ENCODE measurements at regions not wholly inside any gene's neighbourhood (a gene's known extent, or its start where the extent isn't known, plus 50 kb on each side); places are given as distances from the start of the nearest gene placed in this dataset.

DNA sequence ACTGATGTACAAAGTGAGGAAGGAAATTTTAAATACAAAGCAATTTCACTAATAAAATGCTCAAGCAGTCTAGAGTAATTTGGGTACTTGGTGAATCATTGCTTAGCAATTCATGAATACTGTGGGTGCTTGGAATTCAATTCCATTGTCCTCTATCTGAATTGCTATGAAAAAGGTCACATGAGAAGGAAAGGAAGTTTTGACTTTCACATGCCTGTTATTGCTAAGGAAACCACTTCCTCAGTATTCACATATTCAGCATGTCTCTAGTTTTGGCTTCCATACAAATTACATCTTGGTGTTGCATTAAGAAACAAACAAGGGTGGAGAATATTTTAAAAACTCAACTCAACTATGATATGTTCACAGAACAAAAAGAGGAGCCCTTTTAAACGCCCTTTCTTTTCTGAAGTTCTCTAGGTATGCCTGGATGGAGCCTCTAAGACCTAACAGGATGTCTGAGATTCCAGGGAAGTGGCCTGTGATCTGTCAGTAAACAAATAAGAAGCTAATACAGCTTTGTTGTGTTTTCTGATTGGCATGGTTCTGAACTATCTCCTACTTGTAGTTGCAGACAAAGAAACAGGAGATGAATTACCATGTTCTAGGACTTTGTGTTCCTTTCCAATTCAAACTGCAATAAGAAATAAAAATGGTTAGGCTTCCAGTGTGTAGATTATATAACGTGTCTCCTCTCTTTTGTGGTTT lies 190.4 kb downstream of the OGFRL1 start:
- no peak for DNase-seq

DNA sequence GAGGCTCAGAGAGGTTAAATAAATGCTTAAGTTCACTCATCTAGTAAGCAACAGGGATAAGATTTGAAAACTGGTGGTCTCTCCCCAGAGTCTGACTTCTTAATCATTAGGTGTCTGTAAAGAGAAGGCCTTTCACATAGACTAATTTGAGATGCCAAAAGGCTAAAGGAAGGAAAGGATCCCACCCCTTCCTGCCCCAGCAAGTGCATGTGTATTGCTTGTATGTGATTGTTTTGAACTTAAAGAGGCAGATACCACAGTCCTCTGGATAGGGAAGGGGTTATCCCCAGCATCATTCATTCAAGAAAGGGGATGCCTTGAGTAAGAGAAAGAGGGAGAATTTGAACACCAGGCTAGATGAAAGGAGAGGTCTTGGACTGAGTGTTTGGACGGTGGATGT lies 192.0 kb downstream of the OGFRL1 start:
- no peak for DNase-seq

DNA sequence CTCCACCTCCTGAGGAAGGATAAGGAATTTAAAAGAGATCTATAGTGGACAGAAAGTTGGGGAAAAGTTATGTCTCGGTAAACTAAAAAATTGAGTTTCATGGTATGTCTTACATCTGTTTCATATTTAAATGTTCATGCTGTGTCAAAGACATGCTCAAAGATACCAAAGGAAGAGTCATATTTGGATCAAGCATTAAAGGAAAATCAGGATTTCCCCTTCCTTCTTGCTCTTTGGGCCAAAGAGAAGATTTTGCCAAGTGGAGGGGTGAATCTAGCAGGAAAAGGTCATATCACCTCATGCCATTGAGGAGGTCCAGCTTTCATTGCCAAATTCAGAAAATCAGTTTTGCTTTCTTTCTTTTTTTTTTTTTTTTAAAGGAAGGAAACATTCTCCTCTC lies 192.4 kb downstream of the OGFRL1 start:
- no peak for DNase-seq

DNA sequence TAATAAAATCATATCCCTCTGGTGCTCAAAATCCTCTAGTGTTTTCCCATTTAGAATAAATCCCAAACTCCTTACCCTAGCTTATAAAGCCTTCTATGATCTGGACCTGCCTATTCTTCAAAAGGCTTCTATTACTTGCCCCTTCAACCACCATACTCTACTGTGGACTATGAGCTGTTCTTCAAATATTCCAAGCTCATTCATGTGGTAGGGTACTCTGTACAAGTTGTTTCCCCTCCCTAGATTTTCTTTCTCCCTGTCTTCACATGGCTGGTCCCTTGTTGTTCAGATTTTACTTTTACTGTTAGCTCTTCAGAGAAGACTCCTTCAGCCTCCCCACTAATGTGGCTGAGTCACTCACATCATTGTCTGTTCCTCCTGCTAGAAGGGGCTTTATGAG lies 193.2 kb downstream of the OGFRL1 start:
- DNase-seq, result no peak

DNA sequence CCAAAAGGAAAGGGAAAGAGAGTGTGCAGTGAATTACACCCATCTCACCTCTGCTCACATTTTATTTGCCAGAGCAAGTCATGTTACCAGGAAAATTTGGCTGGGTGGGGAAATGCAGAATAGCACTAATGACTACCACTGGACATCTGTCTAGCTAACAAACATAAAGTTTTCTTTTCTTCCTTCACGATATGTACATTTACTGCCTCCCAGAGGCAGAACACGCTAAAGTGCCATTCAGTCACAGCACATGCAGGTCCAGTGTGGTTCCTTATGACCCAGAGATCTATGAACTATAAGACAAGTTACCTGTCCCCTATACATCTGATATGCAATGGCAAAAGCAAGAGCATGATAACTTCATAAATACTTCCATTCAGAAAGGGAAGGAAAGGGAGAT lies 194.1 kb downstream of the OGFRL1 start:
- no peak for DNase-seq

DNA sequence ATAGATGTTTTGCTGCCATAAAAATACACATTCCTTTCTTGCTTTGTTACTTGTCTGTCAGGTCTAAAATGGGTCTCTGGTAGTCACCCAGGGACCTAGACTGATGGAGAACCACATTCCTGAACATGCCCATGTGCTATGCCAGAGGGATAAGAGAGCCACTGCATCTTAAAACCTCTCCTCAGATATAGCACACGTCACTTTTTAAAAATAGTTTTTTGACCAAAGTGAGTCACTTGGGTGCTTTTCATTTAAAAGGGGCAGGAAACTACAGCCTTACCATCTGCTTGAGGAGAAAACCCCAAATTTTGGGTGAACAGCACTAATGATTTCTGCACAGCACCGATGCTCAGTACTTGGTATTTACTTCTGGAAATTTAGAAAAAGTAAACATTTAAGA lies 197.8 kb downstream of the OGFRL1 start:
- DNase-seq, result no peak

DNA sequence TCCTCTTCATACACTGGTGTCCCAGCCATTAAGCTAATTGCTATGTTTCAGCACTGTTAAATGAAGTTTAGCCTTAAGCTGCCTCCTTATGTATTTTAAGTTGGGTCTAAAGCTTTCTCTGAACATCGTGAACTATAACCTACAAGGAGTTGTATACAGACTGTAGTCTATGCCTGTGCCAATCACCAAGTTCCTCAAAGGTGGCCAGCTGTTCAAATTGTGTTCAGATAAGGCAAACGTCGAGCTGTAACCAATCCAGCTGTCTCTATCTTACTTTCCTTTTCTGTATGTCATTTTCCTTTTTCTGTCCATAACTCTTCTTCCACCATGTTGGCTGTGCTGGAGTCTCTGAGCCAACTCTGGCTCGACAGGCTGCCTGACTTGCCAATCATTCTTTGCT lies 199.6 kb downstream of the OGFRL1 start:
- no peak for DNase-seq

DNA sequence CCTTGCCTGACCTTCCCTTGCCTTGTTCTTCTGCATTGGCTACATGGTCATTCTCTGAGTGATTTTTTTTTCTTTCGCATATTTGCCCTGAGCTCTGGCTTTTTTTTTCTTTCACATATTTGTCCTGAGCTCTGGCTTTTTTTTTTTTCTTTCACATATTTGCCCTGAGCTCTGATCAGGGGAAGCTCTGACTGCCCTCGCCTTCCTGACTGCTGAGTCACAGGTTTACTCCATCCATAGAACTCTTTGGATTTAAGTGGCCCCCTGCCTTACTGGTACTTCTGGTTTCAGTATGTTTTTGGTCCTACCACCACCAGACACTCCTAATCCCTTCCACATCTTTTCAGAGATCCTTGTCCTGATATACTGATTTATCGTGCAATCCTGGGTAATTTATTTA lies 201.1 kb downstream of the OGFRL1 start:
- no peak for DNase-seq

DNA sequence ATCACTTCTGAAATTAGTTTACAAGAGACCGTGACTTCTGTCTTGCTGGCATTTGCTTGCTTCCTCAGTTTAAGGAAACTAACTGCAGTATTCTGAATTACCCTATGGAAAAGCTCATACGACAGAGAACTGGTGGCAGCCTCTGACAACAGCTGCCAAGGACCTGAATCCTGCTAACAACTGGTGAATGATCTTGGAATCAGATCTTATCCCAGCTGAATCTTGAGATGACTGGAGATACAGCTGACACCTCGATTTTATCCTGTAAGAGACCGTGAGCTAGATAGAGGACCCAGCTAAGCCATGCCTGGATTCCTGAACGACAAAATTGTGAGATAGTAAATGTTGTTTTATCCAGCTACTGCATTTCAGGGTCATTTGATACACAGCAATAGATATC lies 202.3 kb downstream of the OGFRL1 start:
- no peak for DNase-seq

DNA sequence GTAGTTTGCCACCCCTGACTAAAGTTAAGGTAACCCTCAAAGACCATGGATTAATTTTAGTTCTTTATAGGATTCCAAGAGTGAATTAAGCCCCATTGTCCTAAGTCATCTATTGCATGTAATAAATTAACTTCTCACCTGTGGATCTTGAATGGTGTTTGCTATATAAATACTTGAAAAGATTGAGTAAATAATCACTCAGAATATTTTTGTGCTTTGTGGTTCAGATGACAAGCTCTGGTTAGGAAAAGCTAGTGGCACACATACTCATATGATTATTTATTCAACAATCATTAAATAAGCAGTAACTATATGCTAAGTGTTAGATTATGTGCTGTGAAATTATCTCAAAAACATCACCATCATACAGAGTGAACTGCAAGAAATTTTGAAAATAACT lies 203.2 kb downstream of the OGFRL1 start:
- DNase-seq, result no peak

DNA sequence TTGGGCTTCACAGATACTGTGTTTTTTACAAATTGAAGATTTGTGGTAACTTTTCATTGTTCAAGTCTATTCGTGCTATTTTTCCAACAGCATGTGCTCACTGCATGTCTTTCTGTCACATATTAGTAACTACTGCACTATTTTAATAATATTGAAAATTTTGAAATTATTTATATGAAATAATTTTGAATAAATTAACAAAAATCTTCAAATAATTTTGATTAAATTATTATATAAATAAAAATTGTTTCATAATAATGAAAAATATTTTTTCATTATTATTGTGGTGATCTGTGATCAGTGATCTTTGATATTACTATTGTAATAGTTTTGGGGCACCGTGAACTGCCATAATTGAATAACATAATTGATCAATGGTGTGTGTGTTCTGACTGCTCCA lies 204.1 kb downstream of the OGFRL1 start:
- no peak for DNase-seq

DNA sequence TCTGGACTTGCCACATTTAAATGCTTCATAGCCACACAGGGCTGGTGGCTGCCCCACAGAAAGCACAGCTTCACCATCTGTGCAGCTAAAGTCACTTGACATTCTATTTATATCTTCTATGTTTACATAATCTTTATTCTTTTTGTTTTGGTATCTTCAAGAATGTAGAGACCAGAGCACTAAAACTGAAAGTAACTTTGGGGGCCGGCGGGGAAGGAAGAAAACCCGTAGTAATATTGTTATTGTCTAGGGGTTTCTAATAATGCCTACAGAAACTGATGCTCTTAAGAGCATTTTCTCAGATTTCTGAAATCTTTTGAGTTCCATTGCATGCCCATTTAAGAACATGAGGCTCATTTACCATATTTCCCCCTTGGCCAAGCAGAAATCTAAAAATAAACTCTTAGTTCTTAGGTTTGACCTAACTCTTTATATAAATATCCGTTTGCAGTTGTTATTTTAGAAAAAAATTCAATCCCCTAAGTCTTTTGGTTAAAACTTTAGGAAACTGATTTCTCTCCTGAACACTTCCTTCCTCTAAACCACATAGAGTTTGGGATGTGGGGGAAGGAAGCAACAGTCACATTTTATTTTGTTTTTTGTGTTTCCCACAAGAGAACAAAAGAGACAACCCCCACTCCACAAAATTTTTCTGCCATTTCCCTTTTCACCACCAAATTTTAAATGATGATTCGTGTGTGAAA lies 207.6 kb downstream of the OGFRL1 start:
- DNase-seq, result no peak

DNA sequence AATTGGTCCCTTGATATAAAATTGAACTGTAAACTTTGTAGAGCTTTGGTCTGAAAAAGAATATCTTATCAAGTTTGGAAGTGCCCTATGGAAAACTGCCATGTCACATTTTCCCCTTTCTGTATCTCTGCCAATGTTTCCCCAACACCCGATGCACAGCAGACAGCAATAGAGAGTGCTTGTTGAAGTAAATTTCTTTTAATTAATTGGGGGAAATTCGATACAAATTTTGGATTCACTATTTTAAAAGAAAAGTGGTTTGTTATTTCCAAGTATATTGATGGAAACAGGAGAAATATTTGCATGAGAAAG lies 208.1 kb downstream of the OGFRL1 start:
- DNase-seq, result no peak

DNA sequence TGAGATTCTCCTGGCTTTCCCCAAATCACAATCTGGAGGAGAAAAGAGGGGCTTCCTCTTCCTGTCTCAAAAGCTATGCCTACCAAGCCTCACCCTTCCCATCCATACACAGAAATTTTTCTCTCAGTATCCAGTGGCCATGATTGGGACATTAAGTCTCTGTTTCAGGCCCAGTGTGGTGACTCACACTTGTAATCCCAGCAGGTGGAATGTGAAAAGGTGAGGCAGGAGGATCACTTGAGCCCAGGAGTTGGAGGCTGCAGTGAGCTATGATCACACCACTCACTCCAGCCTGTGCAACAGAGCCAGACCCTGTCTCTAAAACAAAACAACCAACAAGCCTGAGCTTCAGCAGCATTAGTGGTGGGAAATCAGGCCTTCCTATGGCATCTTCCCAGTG lies 210.0 kb downstream of the OGFRL1 start:
- DNase-seq, result no peak

DNA sequence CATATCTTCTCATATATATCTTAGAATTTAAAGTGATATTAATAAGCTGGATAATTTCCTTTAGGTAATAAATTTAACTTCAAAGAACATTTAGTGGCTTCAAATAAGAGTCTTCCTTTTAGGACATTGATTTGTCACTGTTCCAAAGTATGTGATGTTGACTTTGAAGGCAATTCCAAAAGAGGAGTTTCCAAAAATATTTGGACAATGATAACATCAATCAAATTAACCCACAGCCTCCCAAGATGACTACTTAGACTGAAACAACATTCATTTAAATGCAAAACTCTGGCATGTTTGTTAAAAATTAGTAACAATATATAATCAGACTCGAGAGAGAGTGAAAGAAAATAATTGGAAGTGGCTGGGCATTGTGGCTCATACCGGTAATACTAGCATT lies 211.1 kb downstream of the OGFRL1 start:
- no peak for DNase-seq

DNA sequence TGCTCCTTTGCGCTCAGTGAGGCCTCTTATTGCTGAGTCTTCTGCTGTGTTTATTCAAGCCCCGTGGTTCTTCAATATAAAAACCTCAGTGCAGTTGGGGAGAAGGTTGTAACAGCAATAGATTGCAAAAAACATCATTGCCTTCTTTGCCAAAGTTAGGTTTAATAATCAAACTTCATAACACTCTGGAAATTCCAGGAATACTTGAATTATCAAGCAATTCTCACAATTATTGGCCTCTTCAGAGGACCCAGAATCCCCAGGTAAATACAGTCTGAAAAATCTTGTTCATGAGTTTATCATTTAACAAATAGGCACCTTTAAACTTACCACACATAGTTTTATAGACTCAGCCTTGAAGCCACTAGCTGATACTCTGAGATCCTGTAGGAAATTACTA lies 213.6 kb downstream of the OGFRL1 start:
- DNase-seq, result no peak

DNA sequence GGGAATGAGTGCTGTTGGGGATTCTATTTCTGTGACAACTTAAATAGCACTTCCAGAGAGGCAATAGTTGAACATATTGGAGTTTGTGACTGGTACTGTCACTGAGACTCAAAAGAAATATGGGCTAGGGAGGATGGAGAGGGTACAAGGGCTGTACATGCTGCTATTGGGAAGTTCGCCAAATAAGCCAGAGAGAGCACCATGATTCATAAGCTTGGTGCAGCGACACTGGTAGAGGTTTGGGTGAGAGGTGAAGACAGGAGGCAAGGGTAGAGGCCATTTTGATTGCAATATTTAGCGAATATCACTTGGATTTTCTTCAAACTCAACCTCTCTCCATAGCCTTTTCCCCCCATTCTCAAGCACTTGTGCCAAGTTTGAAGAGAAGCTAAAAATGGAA lies 214.3 kb downstream of the OGFRL1 start:
- no peak for DNase-seq

DNA sequence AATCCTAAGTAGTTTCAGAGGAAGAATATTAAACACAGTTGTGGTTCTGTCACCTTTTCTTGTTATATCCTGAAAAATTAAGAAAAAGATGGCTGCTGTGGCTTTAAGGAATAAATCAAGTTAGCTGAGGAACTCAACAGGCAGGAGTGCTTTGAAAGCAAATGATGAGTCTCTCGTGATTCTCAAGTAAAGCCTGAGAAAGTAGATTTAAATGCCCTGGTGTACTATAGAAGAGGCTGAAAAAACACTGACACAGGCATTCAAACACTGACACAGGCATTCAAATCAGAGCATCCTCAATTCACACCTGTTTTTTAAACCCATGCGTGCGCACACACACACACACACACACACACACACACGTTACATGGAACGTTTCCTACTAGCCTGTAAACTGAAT lies 218.6 kb downstream of the OGFRL1 start:
- no peak for DNase-seq

DNA sequence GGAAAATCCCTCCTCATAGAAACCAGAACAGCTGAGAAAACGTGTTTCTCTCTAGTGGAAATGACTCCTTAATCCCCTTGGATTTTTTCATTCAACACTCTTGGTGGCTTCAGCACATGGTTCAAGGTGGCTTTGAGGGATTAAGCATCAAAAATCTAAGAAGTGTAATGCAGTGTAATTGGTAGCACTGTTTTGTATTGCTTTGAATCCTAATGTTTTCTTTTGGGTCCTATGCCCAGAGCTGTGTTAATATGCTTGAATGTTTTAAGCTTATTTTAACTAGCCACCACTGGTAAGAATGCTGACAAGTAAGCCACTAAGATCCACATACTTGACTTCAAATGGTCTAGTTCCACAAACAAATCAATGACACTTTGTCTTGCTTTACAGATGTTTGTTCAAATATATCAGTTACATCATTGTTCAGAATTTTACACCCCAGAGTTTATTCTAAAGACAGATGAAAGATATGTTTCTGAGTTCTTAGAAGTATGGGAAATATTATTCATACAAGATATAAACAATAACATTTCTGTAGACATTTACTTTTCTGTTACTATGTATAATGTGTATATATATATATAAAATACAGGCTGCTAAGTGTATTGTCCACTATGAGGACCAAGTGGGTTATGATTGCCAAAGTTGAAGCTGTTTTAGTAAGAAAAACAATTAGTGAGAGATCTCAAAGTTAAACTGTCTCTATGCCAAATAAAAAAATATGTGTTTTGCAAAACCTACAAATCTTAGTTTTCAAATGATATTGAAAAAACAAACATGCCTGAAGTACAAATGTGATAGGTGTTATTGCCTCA lies 220.8 kb downstream of the OGFRL1 start:
- no peak for DNase-seq

DNA sequence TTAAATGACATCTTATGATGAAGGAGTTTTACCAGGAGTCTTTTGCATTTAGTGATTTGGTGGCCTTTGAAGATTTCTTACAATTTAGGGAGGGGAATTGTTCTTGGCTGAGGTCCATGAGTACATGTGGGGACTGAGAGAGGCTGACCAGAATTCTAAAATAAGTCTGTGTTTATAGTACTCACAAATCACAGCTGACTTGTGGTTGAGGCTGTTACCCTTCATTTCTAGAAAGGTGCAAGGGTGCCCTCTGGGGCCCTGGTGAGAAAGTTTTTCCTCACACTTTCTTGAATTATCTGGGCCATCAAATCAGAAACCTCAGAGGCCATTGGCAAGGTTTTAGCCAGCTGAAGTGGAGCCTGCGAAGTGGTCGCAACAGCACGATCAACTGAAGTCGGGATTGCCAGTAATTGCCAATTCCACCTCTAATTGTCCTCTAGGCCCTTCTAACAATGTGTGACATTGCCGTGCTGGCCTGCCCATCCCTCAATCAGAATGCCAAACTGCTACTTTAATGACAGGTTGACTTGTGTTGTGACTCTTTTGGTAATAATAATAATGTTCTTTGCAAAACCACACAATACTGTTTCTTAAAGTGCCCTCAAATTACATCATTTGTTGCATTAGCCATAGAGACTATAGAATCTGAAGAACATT lies 221.6 kb downstream of the OGFRL1 start:
- DNase-seq, result peak in 35 of 58 donors; percentile 1 to 69 (median 14)

DNA sequence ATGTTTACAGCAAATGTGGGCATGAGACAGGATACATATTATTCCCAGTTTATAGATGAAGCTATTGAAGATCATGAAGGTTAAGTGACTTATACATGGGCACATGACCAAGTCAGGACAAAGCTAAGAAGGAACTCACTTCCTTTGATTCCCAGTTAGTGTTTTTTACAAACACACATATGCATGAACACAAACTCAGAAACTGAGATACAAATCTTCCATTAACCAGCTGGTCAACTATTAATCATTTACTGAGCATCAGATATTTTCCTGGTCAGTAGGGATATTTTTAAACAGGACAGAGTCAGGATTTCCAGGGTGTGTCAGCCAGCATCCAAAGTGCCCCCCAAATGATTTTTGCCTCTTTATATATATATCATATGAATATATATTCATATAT lies 222.2 kb downstream of the OGFRL1 start:
- no peak for DNase-seq

DNA sequence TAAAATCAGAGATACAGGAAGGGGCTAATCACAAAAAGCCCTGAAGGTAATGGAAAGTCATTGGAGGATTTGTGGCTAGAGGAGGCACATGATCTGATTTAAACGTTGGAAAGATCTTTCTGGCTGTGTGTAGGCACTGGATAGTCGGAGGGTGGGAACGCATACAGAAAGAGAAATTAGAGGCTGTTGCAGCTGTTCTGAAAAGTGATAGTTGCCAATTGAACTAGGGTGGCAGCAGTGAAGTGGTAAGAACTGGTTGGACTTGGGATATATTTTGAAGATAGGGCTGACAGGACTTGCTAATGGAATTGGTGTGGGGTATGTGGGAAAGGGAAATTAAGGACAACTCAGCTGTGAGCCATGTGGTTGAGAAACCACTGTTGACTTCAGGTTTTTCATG lies 223.6 kb downstream of the OGFRL1 start:
- no peak for DNase-seq
